ENCODE measurements at regions not wholly inside any gene's neighbourhood (a gene's known extent, or its start where the extent isn't known, plus 50 kb on each side); places are given as distances from the start of the nearest gene placed in this dataset.
"Not testable (repeated sequence)": the region's sequence is repeated elsewhere in the genome, so short reads cannot be mapped to it uniquely, and the experiment has no call there.

DNA sequence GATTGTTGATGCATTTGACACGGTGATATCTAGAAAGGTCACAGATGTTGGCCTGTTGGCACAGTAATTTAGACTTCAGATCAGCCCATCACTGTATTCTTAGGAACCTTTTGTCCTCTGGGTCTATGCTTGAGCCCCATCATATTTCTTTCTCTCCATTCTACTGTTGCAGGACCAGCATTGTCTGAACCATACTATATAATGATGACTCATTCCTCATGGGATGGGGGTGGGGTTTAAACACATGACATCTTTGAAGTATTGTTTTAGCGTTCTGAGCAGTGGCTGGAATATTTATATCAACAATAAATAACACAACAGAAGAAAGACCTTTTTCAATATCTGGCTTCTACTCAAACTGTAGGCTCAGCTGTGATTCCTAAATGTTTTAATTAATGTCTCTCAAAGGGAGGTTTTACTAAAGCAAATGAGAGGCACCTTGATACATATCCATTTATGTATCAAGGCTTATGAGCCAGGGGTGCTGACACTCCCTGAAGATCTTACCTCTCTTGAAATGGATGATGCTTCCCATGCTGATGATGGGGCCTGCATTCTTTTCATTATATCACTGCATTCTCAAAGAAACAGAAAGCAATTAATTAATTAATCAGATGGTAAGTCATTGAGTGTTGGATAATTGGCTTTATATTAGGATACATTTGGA lies 379.0 kb upstream of the GOT2 start:
- DNase-seq: no peak

DNA sequence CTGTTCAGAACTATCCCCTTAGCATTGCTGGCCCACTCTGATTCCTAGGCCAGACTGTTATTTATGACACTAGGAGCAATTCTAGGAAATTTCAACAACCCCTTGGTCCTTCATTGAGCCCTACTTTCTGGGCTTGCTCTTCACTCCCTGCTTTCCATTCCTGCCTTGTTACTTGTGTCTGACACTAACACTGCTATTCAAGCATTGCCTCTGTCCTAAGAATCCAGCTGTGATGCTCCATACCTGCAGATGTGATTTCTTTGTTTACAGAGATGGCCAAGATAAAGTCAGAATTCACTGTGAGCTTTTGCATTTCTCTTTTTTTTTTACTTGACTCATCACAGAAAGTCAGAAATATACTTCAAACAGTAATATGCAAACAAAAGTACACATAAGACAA lies 377.2 kb upstream of the GOT2 start:
- DNase-seq: no peak

DNA sequence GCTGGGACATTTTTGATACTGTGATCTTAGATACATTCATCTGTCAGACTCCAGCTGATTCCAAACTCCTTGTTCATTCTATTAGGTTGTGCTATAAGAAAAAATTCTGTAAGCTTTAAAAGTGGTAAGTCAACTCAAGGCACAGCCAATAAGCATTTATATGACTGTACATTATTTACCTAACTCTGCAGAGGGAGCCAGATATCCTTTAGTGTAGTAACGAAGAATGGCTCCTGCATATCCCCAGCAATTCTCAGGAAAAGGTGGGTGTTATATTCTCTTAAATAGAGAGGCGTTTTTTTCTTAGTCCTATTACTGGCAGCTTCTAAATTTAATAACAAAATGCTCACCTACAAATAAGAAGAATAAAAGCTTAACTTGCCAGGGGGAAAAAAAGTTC lies 374.3 kb upstream of the GOT2 start:
- no peak for DNase-seq

DNA sequence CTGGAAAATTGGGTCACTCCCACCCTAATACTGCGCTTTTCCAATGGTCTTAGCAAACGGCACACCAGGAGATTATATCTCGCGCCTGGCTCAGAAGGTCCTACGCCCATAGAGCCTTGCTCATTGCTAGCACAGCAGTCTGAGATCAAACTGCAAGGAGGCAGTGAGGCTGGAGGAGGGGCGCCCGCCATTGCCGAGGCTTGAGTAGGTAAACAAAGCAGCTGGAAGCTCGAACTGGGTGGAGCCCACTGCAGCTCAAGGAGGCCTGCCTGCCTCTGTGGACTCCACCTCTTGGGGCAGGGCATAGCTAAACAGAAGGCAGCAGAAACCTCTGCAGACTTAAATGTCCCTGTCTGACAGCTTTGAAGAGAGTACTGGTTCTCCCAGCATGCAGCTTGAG lies 362.6 kb upstream of the GOT2 start:
- not testable (repeated sequence) for DNase-seq

DNA sequence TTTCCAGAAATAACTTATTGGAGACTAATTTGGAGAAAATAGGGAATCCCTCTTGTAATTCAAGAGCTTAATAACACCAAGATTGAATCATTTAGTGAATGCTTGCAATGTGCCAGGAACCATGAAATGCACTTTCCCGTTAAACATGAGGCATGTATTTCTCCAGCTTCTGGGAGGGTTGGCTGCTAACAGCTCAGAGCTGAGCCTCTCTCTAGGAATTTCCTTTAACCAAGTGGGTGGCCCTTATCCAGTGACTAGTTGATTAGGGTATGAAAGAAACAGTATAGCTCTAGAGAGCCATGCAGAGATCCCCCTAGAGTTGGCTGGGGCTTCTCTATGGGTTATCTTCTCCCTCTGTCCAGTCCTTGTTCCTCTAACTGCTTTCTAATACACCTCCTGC lies 356.4 kb upstream of the GOT2 start:
- no peak for DNase-seq

DNA sequence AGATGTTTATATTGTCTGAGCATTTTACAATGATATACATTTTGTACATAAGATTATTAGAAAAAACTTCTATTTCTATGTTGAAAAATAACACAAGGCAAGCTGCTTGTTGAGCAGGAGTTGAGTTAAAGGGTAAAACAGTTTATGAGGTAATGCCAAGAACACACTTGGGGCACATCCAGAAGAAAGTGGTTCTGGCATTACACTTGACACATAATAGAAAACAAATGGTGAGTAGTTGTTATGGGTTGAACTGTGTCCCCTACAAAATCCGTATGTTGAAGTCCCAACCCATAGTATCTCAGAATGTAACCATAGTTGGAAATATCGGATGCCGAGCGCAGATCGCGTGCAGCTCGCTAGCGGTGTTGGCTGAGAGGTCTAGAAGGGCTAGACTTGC lies 354.3 kb upstream of the GOT2 start:
- no peak for DNase-seq

DNA sequence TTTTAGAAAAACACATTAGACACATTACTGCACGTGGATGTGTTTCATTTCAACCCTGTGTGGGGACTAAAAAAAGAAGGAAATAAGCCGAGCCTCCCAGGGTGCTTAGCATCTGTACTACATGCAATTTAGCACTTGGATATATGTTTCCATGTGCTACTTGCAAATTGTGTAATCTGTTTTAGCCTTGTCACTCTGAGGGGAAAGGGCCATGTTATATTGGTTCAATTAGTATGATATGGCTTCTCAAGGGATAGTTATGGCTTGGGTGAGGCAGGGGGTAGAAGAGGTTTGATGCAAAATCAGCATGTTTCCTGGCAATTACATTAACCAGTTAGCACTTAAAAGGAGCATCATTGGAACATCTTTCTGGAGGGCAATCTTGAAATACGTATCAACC lies 353.5 kb upstream of the GOT2 start:
- DNase-seq: no peak

DNA sequence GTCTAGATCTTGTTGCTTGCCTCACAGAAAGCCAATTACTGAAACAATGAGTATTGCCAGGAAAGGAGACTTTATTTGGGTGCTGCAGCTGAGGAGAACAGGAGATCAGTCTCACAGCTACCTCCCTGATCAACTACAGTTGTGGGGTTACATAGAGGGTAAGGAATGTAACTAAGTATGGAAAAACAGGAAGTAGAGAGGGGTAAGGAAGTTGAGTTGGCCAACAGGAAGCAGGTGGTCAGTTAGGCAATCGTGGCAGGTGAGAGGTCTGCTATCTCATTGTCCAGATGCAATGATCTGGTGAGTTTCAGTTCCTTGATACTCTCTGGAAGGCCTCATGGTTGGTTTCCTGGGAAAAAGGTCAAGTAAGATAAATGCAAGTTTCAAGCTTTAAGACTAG lies 333.1 kb upstream of the GOT2 start:
- DNase-seq: no peak

DNA sequence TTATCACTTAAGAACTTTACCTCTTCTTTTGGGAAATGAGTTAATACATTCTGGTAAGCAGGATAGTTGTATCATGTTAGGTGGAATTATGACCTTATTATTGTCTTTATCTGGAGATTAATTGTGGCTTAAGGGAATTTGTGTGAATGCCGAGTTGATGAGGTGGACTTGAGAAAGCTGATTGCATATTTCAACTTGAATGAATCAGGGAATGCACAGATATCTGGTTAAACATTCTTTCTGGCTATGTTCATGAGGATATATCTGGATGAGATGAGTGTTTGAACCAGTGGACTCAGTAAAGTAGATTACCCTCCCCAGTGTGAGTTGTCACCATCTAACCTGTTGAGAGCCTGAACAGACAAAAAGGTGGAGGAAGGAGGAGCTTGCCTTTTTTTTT lies 326.1 kb upstream of the GOT2 start:
- no peak for DNase-seq

DNA sequence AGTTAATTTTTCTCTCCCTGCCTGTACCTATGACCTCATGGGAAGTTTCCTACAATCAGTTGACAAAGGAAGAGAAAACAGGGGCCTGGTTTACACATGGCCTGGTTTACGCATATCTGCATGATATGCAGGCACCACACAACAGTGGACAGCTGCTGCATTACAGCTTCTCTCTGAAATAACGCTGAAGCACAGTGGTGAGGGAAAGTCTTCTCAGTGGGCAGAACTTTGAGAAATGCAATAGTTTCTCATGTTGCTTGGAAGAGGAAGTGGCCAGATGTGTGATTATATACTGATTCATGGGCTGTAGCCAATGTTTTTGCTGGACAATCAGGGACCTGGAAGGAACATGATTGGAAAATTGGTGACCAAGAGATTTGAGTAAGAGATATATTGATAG lies 324.1 kb upstream of the GOT2 start:
- DNase-seq: no peak

DNA sequence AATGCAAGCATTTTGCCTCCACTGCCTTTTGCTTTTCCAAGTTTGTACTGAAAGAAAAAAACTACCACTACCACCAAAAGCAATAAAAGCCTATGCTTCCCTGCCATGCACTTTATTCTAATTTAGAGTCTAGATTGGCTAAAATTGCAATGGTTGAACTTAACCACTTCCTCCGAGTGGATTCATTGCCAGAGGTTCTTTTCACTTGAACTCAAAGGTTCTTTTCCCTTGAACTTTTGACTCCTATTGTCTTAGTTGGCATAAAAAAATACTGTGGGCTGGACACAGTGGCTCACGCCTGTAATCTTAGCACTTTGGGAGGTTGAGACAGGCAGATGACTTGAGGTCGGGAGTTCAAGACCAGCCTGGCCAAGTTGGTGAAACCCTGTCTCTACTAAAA lies 319.8 kb upstream of the GOT2 start:
- DNase-seq: no peak

DNA sequence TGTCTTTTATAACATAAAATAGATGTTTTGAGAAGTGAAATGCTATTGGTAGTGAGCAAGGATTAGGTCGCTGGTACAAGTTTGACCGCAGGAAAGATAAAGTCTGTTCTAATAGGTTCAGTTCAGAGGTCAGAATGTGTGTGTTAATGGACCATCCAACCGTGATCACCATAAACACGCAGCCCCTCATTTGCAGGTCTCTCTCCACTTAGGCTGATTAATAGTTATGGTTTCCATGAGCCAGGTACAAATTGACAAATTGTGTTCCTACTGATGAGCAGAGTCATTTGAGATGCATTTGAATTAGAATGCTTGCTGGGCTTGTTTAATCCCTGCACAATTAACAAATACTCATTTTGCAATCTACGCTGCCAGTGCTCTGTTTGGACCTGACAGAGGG lies 318.1 kb upstream of the GOT2 start:
- DNase-seq: no peak

DNA sequence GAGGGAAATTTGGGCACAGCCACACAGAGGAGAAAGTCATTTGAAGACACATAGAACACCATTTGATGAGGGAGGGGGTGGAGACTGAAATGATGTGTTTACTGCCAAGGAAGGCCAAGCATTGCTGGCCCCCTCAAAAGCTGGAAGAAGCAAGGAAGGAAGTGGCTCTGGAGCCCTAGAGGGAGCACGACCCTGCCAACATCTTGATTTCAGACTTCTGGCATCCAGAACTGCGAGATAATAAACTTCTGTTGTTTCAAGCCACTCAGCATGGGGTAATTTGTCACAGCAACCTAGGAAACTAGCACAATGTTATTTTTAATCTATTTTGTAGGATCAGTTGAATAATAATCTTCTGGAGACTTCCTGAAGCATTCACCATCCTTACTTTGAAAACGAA lies 314.8 kb upstream of the GOT2 start:
- no peak for DNase-seq

DNA sequence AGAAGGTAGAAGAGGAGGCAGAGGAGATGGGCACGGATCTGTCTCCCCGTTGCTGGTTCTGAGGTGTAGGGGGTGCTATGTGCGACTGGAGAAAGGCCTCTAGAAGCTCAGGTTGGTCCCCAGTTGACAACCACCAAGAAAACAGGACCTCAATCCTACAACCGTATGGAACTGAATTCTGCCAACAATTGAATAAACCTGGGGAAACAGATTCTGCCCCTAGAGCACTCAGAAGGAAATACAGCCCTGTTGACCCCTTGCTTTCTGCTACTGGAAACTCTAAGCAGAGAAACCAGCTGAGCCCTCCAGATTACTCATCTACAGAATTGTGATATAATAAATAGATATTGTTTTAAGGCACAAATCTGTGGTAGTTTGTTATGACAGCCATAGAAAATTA lies 313.0 kb upstream of the GOT2 start:
- DNase-seq: no peak

DNA sequence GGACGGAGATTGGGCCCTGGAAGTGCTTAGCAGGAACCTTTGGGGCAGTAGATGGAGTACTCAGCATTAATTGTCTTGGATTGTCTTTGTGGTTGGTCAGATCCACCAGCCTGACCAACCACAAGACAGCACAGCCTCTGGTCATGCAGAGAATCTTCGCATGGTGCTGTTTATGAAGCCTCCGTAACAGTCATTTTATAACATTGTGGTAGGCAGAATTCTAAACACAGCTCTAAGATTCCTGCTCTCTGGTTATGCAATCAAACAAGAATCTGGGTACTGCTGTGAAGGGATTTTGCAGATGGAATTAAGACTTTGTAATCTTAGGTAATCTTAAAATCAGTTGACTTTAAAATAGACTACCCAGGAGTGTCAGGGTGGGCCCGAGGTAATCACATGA lies 312.2 kb upstream of the GOT2 start:
- no peak for DNase-seq

DNA sequence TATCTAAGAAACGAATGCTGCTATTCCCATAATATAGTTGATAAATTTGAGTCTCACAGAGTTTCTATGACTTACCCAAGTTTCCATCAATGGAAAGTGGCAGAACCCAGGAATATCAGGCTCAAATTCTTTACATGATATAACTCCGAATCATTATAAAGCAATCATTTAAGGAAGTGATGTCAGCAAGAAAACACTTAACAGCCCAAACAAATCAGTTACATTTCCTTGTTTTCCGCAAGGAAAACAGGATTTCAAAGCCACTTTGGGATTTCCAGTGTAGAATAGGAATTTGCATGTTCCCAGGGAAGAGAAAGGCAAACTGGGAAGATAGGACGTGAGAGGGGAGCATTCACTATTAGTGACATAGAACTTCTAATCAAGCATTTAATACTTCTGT lies 311.4 kb upstream of the GOT2 start:
- DNase-seq: no peak

DNA sequence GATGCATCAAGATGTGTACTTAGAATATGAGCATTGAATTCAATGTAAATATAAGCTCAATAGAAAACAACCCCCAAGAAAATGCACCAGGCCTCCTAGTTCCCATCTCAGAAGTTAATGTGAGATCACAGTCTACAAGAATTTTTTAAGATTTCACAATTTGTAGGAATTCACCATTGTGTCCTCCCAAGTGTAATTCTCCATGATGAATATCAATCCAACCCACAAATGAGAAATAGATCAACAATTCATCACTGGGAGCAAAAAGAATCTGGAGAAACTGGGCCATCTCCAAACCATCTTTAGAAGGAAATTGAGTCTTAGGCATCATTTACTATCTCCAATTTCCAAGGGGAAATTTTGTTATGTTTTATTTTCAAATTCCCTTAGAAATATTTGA lies 310.5 kb upstream of the GOT2 start:
- no peak for DNase-seq

DNA sequence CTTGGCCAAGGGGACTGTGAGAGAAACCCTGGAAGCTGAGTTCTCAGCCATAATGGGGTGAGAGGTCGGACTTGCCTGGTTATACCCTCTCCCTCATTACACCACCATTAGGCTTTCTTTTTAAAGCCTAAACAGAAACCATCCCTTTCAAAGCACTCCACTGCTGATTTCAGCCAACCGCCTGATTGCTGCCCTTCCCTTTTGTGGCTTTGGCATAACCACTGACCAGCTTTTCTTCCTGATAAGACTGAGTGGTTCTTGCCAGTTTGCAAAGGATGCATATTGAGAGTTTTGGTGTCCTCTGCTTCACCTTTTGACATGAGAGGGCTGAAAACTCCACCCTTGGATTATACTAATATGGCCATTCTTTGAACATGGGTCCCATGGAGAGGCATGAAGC lies 308.2 kb upstream of the GOT2 start:
- DNase-seq: no peak

DNA sequence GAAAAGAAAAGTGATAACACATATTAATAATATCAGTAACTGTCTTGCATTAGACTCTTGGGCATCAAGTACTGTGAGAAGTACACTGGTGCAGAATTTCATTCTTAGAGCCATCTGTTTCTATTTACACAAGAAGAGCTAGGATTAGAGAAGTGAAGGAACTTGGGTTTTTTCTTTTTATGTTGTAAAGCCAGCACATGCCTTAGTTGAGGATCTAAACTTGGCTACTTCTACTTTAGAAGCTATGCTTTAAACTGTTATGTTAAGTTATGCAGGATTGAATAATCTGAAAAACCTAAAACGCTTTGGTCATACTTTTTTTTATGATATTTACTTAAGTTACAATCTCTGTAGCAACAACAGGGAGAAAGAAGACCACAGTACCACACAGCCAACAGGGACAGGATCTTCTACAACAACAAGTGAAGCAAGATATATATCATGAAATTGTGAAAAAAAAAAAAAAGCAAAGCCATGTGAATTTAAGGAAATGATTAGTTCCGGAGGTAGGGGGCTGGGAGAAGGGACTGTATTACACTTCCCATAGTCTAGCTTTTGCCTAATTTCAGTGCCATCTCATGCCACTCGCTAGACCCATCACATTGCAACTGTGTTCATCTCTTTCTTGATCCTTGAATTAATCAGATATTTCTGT lies 305.1 kb upstream of the GOT2 start:
- no peak for DNase-seq

DNA sequence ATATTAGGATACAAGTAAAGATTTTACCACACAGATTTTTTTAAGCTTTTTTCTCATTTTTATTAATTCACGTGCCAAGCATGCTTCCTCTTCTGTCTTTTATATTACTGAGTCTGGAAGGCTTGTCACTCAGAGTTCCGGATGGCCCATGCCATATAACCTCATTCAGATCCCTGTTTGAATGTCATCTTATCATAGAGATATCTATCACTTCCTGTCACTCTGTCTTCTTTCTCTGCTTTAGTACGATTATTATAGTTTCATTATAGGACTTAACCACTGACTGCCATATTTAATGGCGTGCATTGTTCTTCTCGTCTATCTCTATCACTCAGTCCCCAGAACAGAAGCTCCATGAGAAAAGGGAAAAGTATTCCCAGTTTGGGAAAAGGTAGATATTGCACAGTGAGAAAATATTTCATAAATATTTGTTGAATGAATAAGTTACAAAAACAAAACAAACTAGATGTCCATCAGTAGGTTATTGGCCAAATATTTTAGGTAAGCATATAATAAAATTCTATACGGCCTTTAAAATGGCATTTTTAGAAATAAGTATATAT lies 296.9 kb upstream of the GOT2 start:
- DNase-seq: no peak

DNA sequence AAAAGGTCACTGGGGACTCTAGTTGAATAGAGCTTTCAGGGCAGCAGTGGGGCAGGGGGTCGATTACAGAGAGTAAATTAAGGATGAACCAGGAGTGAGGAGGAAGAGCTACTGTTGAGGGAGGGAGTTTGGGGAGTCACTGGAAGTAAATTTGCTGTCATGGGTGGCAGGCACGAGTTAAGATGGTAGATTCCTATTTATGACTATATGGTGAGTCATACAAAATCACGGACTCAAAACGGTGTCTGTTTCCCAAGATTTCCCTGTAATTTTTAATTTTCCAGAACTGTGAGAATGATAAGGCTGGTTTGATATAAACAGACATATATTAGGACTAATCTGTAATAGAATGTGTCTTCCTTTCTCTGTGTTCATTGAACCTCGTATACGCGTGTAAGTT lies 287.6 kb upstream of the GOT2 start:
- no peak for DNase-seq

DNA sequence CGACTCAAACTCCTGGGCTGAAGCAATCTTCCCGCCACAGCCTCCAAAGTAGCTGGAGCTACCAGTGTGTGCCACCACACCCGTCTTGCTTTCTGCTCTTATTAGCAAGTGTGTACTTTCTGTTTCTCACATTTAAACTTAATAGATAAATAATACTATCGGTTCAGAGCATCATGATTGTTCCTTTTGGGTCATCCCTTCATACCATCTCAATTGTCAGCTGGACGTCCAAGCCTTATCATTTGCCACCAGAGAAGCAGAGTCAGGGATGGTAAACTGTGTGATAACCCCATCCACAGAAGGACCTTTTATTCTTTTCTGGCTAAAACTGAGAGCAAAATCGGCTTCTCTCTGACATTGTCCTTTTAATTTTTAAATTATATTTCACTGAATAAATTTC lies 279.8 kb upstream of the GOT2 start:
- DNase-seq: no peak

DNA sequence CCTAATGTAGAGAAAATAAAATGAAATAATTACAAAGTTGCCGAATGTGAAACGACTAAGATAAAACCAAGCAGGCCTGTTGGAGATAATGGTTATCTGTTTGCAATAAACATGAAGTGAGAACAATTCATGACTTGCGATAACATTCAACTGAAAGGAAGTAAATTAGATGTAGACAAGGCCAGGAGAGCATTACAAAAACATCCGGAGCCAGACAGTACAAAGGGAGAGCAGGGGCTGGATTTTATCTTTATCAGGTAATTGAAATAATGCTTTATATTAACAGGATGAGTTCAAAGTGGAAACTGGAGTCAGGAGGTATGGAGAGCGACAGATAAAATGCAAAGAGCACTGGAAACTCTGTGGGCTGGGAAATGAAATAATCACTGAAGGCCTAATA lies 265.6 kb upstream of the GOT2 start:
- DNase-seq: no peak

DNA sequence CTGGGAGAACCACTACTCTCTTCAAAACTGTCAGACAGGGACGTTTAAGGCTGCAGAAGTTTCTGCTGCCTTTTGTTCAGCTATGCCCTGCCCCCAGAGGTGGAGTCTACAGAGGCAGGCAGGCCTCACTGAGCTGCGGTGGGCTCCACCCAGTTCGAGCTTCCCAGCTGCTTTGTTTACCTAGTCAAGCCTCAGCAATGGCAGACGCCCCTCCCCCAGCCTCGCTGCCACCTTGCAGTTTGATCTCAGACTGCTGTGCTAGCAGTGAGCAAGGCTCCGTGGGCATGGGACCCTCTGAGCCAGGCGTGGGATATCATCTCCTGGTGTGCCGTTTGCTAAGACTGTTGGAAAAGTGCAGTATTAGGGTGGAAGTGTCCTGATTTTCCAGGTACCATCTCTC lies 258.6 kb upstream of the GOT2 start:
- DNase-seq: not testable (repeated sequence)

All from activated CD8-positive, alpha-beta memory T cell treated with anti-CD3 and anti-CD28 coated beads, Interleukin-2, amount 50 U/mL, for 4 hours (primary cell).